Skeletal muscle tissue (tissue), 3 donors: ENCODE measurements at regions not wholly inside any gene's neighbourhood (a gene's known extent, or its start where the extent isn't known, plus 50 kb on each side); places are given as distances from the start of the nearest gene placed in this dataset.
"Not testable (repeated sequence)": the region's sequence is repeated elsewhere in the genome, so short reads cannot be mapped to it uniquely, and the experiment has no call there.

Source experiments
- H3K27ac ChIP-seq: one replicate; pipeline ENCODE4 v1.7.0; 2013; ENCODE audit warnings: mild to moderate bottlenecking, low read depth, low read length, inconsistent platforms
- H3K27me3 ChIP-seq, 3 donors: one replicate each; pipeline ENCODE4 v1.7.0; 2013; ENCODE audit warnings: low read length in 3 of 3; ENCODE audit not compliant: control insufficient read depth in 3 of 3, insufficient read depth in 3 of 3
- H3K36me3 ChIP-seq, 3 donors: one replicate each; pipeline ENCODE4 v1.7.0; 2013; ENCODE audit warnings: low read length in 3 of 3; ENCODE audit not compliant: control insufficient read depth in 3 of 3, insufficient read depth in 3 of 3
- H3K4me1 ChIP-seq, 3 donors: one replicate each; pipeline ENCODE4 v1.7.0; 2013; ENCODE audit warnings: low read length in 3 of 3, mild to moderate bottlenecking in 3 of 3; ENCODE audit not compliant: control insufficient read depth in 3 of 3, insufficient read depth in 3 of 3
- H3K4me3 ChIP-seq, 3 donors: one replicate each; pipeline ENCODE4 v1.7.0; 2013; ENCODE audit warnings: low read length in 3 of 3
- H3K9ac ChIP-seq, 3 donors: one replicate each; pipeline ENCODE4 v1.7.0; 2013; ENCODE audit warnings: low read length in 3 of 3, mild to moderate bottlenecking in 3 of 3, moderate library complexity in 2 of 3, low read depth in 1 of 3
- H3K9me3 ChIP-seq, 3 donors: one replicate each; pipeline ENCODE4 v1.7.0; 2013; ENCODE audit warnings: low read length in 3 of 3; ENCODE audit not compliant: control insufficient read depth in 3 of 3
- donor health status: Osteomylitis.

DNA sequence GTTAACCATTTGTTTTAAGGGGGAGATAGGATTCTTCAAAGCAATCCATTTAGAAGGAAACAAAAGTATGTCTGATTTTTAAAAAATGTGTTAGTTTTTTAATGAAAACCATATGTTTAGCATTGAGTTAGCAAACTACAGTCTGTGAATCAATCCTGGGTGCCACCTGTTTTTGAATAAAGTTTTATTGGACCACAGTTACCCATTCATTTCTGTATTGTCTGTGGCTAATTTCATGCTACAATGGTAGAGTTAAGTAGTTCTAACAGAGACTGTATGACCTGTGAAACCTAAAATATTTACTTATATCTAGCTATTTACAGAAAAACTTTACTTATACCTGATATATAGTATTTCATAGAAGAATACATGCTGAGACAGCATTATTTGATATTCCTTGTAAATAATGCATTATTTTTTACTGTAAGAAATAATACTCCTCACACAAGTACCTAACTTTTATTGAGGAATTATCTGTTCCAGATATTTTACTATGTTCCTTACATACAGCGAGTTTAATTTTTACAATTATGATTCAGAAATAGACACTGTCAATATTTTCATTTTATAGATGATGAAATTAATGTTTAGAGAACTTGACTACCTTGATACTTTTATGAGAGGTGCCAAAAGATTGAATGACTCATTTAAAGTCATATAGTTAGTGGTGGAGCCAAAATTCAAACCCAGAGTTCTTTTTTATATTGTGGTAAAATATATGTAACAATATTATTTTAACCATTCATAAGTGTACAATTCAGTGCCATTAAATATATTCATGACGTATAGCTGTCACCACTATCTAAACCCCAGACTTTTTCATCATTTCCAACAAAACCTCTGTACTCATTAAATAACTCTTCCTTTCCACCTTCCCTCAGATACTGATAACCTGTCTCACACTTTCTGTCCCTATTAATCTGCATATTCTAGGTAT is 122.0 kb downstream of the GLUD2 start:
- Histone ChIP-seq H3K9ac (no peak overlapping the region), H3K27ac (no peak overlapping the region), H3K36me3 (no peaks in the 10 kb centered on the region), H3K9me3 (no peaks in the 10 kb centered on the region), H3K27me3 (no peaks in the 10 kb centered on the region), H3K4me1 (no peaks in the 10 kb centered on the region), H3K4me3 (no peak overlapping the region)

DNA sequence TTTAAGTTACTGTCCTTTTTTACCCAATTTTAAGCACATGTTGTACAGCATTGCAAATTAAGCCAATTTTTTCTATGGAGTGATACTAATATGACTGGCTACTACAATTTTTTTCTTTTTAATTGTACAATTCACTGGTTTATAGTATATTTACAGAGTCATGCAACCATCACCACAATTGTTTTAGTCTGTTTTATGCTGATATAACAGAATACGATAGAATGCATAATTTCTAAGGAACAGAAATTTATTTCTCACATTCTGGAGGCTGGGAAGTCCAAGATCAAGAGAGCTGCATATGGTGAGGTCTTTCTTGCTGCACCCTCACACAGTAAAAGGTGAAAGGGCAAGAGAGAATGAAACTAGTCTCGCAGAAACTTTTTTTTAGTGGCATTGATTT is 125.3 kb downstream of the GLUD2 start:
- Histone ChIP-seq H3K4me3 (no peak overlapping the region), H3K9ac (no peak overlapping the region), H3K27ac (no peak overlapping the region), H3K36me3 (no peaks in the 10 kb centered on the region), H3K27me3 (no peaks in the 10 kb centered on the region), H3K4me1 (no peaks in the 10 kb centered on the region), H3K9me3 (no peaks in the 10 kb centered on the region)

DNA sequence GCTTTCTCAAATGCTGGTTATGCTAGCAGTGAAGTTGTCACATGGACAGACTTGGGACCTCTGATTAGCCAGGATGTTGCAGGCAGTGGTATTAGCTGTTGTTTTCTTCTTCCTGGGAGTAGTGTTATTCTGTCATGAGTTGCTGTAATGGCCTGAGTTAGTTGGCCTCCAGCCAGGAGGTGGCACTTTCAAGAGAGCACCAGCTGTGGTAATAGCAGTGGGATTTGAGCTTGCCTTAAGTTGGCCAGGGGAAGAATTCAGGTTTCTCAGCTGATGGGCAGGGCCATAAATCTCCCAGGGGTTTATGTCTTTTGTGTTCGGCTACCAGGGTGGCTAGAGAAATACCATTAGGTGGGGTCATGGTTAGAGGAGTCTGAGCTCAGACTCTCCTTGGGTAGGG is 132.6 kb downstream of the GLUD2 start:
- H3K27me3 ChIP-seq: no peaks in the 10 kb centered on the region
- no peak overlapping the region for H3K27ac ChIP-seq
- H3K9ac ChIP-seq: no peak overlapping the region
- no peaks in the 10 kb centered on the region for H3K4me1 ChIP-seq
- H3K9me3 ChIP-seq: no peaks in the 10 kb centered on the region
- H3K4me3 ChIP-seq: no peak overlapping the region
- H3K36me3 ChIP-seq: no peaks in the 10 kb centered on the region

DNA sequence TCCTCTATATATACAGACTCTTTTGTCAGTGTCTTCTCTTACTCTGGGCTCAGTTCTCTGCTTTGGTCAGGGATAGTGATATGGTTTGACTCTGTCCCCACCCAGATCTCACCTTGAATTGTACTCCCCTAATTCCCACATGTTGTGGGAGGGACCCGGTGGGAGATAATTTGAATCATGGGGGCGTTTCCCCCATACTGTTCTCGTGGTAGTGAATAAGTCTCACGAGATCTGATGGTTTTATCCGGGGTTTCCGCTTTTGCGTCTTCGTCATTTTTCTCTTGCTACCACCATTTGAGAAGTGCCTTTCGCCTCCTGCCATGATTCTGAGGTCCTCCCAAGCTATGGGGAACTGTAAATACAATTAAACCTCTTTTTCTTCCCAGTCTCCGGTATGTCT is 144.4 kb downstream of the GLUD2 start:
- H3K9ac ChIP-seq: no peak overlapping the region
- no peaks in the 10 kb centered on the region for H3K36me3 ChIP-seq
- no peak overlapping the region for H3K27ac ChIP-seq
- H3K4me1 ChIP-seq: no peaks in the 10 kb centered on the region
- no peaks in the 10 kb centered on the region for H3K27me3 ChIP-seq
- no peak overlapping the region for H3K4me3 ChIP-seq
- no peaks in the 10 kb centered on the region for H3K9me3 ChIP-seq

DNA sequence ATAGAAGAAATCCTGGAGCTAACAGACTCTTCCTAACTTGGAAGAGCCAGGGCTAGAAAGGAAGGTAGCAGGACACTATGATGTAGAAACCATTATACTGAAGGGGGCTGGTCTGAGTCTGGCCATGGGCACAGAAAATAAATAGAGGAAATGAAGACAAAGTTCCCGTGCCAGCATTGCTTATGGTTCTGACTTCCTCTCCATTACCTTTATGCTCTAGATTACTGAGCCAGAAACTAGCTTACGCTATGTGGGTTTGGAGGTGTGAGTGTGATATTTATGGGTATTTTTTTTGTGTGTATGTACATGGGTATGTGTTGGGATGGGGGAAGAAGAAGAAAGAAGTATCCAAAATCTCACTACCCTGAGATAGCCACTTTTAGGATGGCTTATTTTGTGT is 148.3 kb downstream of the GLUD2 start:
- no peak overlapping the region for H3K4me3 ChIP-seq
- no peaks in the 10 kb centered on the region for H3K27me3 ChIP-seq
- no peaks in the 10 kb centered on the region for H3K36me3 ChIP-seq
- H3K27ac ChIP-seq: no peak overlapping the region
- H3K4me1 ChIP-seq: no peaks in the 10 kb centered on the region
- no peak overlapping the region for H3K9ac ChIP-seq
- H3K9me3 ChIP-seq: no peaks in the 10 kb centered on the region

DNA sequence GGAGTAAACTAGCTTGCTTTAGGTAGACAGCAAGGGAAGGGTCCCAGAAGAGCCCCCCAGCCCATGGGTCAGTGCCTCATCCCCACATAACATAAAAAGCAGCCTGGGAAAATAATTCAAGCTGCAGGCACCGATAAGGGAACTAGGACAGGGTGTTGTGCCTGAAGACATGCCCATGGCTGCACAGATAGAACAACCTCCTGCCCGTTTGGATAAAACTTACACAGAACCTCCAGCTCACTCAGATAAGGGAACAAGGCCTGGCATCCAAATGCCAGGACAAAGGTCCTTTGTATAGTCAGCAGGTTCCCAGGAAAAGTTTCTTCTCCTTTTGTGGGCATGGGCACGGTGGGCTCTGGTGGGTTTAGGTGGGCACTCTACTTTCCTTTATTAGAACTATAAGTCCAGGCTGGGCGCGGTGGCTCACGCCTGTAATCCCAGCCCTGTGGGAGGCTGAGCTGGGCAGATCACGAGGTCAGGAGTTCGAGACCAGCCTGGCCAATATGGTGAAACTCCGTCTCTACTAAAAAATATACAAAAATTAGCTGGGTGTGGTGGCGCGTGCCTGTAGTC is 149.5 kb downstream of the GLUD2 start:
- H3K4me3 ChIP-seq, H3K27ac ChIP-seq, H3K4me1 ChIP-seq: not testable (repeated sequence)

DNA sequence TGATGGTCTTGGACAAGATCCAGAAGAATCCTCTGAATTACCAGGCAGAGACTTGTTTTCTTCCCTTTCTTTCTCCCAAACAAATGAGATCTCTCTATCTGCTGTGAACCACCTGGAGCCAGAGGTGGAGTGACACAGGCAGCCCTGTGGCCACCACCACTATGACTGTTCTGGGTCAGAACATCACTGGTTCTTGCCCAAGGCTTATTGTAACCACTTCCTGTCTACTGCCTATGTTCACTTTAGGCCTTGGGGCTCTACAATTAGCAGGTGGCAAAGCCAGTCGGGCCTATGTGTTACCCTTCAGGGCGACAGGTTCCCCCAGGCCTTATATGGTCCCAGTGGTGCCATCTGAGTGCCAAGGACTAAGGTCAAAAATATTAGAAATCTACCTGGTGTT is 161.2 kb downstream of the GLUD2 start:
- Histone ChIP-seq H3K4me1 (no peaks in the 10 kb centered on the region), H3K4me3 (no peak overlapping the region), H3K27ac (no peak overlapping the region), H3K9ac (no peak overlapping the region), H3K27me3 (no peaks in the 10 kb centered on the region), H3K36me3 (no peaks in the 10 kb centered on the region), H3K9me3 (no peaks in the 10 kb centered on the region)

More for the DNA sequence above, 149.5 kb downstream of the GLUD2 start:
- not testable (repeated sequence) for H3K36me3 ChIP-seq, H3K9ac ChIP-seq, H3K9me3 ChIP-seq, H3K27me3 ChIP-seq

DNA sequence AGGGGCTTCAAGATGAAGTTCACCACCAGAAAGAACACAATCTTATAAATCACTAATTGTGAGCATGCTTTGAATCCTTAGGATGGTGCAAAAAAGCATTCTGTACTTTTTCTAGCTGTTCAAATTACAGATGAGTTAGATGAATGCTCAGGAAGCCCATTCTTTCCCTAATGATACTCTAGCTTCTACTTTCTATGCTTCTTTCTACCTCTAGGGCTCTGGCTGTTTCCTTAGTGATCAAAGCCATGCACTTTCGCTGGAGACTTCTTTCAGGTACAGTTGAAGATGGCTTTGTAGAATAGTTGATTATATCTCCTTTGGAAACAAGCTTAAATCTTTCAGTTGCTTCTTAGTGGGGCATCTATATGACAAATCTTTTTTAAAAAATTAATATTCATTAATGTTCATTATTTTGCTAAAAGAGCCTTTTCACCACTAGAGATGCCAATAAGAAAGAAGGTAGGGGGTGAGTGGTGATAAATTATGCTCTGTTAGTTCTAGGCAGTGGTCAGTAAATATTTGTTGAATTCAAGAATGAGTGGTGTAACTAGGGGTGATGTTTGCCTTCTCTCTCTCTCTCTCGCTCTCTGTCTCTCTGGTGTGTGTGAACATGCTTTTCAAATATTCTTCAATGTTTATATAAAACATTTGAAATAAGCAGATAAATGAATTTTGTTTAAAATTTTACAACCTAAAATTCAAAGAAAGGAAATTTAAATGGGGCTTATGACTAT is 169.4 kb downstream of the GLUD2 start:
- H3K27ac ChIP-seq: no peak overlapping the region
- H3K4me1 ChIP-seq: no peaks in the 10 kb centered on the region
- no peaks in the 10 kb centered on the region for H3K36me3 ChIP-seq
- H3K4me3 ChIP-seq: no peak overlapping the region
- H3K27me3 ChIP-seq: no peaks in the 10 kb centered on the region
- H3K9ac ChIP-seq: no peak overlapping the region
- H3K9me3 ChIP-seq: no peaks in the 10 kb centered on the region

DNA sequence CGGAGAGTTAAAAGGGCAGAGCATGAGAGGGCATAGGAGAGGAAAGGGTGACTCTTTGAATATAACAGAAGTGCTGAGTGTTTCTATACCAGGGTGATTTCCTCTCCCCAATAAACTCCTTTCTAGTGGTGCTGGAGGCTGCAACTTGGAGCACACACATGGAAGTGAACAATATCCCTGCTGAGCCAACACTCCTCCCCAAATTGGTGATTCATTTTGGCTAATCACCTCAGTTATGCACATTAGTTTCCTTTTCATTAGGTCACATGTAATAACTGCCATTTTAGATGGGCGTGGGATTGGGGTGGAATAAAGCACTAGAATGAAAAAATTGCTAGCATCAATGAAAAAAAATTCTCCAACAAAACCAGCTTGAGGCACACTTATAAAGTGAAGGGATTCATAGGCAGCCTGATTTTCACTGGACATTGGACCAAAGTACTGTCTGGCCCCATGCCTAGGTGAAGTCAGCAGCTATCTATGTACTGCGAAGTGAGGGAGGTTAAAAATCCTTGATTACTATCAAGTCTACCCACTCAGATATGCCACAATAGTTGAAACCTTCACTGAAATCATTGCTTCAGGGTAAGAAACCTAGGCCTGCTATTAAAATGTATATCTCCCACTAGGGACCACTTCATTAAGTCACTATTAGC is 174.0 kb downstream of the GLUD2 start:
- H3K27me3 ChIP-seq: no peaks in the 10 kb centered on the region
- H3K4me1 ChIP-seq: no peaks in the 10 kb centered on the region
- H3K27ac ChIP-seq: no peak overlapping the region
- no peak overlapping the region for H3K9ac ChIP-seq
- no peaks in the 10 kb centered on the region for H3K9me3 ChIP-seq
- H3K36me3 ChIP-seq: no peaks in the 10 kb centered on the region
- H3K4me3 ChIP-seq: no peak overlapping the region
